Hematopoietic multipotent progenitor cell treated with erythropoietin and hydrocortisone succinate and interleukin-3 and kit ligand, for 4 days (in vitro differentiated cells): ENCODE measurements at regions not wholly inside any gene's neighbourhood (a gene's known extent, or its start where the extent isn't known, plus 50 kb on each side); places are given as distances from the start of the nearest gene placed in this dataset.
"Not testable (repeated sequence)": the region's sequence is repeated elsewhere in the genome, so short reads cannot be mapped to it uniquely, and the experiment has no call there.

Experiments used
- DNase-seq: peaks from one replicate; pipeline ENCODE4 v3.0.0-alpha.2; 2015

- DNase-seq, result no peak
These were observed 422.1 kb downstream of the RAB38 start for GRCh38 chr11:87753143-87753542.

DNA sequence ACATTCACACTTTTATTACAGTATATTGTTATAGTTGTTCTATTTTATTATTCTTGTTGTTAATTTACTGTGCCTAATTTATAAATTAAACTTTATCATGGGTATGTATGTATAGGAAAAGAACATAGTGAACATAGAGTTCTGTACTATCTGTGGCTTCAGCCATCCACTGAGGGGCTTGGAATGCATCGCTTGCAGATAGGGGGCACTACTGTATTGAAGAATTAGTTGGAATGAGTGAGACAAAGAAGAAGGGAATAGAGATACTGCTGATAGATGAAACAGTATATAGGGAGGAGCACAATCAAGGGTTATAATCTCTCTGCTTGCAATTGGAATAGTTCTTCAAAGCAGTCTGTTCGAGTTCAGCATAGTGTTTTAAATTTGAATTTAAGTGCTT lies 432.2 kb downstream of the RAB38 start:
- peak; percentile 20 for DNase-seq

DNA sequence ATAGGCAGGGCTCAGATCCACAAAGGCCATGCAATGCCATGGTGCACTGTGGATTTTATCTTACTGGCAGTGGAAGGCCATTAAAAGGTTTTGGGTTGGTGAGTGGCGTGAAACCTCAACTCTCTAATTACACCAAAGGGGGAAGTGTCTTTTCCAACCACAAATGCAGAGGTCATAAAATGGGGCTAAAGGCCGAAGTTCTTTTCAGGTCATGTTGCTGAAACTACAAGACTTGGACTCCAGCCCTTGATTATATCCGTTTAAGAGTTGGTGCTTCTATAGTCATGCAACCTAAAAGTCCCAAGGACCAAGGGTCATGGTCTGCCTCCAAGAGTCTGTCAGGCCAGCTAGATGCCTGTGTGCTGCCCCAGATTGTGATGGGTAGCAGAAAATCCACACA lies 434.3 kb downstream of the RAB38 start:
- DNase-seq, result no peak

- DNase-seq, result no peak
These were observed 434.8 kb downstream of the RAB38 start for GRCh38 chr11:87740451-87740850.

DNA sequence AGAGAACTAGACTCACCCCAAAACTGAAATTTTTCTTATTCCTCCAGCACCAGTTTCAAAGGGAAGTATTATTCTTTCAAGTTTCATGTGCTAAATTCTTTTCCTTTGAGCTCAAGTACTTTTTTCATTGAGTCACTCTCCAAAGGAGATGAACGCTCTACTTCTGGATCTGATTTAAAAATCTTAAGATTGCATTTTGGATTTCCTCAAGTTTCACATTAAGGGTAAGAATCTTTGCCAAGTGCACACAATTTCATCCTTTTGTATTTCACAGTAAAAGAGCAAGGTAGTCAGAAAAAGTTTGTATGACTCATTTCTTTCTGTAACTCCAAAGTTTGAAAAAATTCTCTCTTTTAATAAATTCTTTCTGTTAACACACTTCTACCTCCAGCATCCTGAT lies 435.5 kb downstream of the RAB38 start:
- DNase-seq, result no peak

DNA sequence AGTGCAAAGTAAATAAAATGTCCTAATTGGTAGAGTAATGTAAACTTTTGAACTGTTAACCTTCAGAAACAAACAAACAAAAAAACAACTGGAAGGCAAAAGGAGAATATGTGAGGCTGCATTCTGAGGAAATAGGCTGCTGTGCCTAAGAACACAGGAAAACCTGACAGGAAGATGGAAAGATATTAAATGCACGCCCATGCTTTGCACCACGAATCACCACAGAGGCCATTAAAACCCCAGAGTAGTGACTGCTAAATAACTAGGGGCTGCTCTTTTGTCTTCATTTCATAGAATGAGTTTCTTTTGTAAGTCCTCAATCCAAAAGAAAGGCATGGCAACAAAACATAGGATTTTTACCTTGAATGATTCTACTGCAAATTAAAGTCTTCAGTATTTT lies 436.0 kb downstream of the RAB38 start:
- DNase-seq, result peak; percentile 4

- DNase-seq, result no peak
These were observed 438.3 kb downstream of the RAB38 start for GRCh38 chr11:87736928-87737327.

DNA sequence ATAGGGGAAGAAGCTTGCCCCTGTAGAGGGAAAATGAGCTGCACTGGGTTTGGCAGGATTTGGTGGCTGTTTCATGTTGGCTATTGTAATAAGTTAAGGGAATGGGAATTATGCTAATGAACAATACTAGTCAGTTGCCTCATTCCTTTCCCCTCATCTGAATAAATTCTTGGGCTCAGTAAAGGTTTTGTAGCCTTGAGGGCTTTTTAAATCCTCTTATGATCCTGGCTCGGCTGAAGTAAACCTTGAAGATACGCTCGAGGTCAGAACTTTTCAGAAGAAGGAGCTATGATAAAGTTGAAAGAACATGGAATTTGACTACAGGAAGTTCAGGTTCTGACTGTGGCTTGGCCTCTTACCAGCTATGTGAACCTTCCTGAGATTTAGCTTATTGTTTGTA lies 448.7 kb downstream of the RAB38 start:
- no peak for DNase-seq

DNA sequence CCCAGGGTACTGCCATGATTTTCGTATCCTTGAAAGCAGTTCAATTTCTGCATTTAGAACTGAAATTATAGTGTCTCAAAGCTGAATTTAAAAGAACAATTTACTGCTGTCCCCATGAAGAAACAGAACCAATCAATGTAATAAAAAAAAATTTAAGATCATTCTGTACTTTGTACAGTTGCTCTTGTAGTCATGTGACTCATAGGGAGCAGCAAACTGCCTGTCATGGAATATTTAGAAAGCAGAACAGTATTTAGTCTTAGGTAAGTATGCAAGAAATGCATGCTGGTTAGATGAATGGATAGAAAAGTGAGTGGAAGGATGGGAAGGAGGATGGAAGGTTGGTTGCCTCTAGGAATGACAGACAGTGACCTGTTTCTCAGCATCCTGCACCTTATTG lies 450.9 kb downstream of the RAB38 start:
- no peak for DNase-seq

GRCh38 chr11:87722756-87723565 lies 452.3 kb downstream of the RAB38 start:
- DNase-seq, result peak; percentile 37

GRCh38 chr11:87719326-87720073 lies 455.7 kb downstream of the RAB38 start:
- no peak for DNase-seq

GRCh38 chr11:87712802-87713202 lies 462.4 kb downstream of the RAB38 start:
- no peak for DNase-seq

DNA sequence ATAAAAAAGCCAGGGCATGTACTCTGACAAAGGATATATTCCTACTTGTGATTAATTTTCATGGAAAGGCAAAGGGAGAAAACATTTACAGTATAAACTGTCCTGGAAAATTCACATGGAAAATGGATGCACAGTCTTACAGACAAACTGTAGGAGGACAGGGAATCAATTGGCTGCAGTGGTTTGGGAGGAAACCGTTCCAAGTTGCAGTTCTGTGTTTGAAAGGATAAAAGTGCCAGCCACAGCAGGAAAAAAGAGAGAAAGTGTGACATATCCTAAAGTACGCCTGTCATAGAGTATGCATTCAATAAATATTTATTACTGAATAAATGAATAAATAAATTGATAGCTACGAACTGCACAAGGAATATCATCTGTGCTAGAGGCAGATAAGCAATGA lies 462.9 kb downstream of the RAB38 start:
- no peak for DNase-seq

DNA sequence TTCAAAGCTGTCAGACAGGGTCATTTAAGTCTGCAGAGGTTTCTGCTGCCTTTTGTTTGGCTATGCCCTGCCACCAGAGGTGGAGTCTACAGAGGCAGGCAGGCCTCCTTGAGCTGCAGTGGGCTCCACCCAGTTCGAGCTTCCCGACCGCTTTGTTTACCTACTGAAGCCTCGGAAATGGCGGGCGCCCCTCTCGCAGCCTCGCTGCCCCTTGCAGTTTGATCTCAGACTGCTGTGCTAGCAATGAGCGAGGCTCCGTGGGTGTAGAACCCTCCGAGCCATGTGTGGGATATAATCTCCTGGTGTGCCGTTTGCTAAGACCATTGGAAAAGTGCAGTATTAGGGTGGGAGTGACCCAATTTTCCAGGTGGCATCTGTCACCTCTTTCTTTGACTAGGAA lies 471.7 kb downstream of the RAB38 start:
- DNase-seq, result not testable (repeated sequence)

DNA sequence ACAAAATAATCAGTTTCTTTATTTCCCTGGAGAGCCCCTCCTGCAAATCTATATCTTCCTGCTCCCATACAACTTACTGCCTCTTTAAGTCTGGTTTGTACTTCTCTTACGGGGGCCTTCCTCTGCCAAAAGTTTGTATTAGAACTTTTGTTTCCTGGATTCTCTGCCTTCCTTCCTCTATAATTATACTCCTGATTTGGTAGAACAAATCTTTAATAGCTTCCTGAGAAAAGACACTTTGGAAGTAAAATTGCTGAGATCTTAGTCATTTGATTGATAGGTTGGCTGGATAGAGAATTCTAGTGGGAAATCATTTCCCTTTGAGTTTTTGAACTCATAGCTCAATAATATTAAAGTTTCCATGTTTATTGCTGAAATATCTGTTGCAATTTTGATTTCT lies 499.2 kb downstream of the RAB38 start:
- no peak for DNase-seq

DNA sequence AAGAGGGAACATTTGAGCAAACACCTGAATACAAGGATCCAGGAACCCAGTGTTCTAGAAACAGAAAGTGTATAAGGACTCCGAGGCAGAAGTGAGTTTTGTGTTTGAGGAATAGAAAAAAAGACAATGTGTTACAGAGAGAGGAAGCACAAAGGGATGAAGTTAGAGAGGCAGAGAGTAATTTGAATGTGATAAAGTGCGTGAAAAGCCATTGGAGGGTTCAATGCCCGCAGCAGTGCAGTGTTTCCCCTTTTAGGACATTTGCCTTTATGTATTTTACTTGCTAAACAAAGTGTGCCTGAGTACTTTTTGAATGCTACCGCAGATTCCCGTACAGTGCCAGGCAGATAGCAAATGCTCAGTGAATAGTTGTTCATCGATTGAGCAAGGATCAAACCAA lies 508.5 kb downstream of the RAB38 start:
- no peak for DNase-seq

- no peak for DNase-seq
These were observed 513.0 kb downstream of the RAB38 start for GRCh38 chr11:87662287-87662686.

- no peak for DNase-seq
These were observed 514.1 kb downstream of the RAB38 start for GRCh38 chr11:87660926-87661660.

GRCh38 chr11:87659807-87660206 lies 515.4 kb downstream of the RAB38 start:
- DNase-seq, result no peak

DNA sequence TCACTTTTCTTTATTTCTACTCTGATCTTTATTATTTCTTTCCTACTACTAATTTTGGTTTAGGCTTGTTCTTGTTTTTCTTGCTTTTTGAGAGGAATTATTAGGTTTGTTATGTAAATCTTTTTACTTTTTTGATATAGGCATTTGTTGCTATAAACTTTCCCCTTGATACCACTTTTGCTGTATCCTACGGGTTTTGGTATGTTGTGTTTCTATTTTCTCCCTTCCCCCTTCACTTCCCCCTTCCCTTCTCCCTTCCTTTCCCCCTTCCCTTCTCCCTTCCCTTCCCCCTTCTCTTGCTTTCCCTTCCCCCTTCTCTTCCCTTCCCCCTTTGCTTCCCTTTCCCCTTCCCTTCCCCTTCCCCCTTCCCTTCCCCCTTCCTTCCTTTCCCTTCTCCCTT lies 529.6 kb downstream of the RAB38 start:
- DNase-seq, result no peak

DNA sequence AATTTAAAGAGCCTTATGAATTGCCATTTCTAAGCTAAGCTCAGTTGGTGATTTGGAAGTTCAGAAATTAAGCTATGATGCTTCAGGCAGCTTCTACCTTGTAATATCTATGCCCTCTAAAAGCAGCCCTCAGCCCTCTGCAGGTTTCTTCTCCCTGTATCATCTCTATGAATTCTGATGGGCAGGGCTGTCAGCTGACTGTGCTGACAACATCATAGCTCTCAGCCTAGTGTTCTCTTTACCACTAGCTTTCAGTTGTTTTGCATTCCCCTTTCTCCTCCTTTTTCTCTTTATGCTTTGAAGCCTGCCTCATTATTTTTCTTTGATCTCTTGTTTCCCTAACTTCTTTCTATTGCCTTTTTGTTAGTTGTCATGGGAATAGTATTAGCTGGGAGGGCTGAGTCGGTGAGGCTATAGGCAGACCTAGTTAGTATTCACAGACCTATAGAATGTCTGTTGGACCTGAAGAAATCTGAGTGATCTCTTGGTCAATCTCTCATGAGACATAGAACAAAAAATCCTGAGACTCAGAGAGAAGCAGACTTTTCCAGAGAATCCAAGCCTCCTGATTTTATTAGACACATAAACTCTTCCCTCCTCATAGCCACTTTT lies 535.4 kb downstream of the RAB38 start:
- no peak for DNase-seq

DNA sequence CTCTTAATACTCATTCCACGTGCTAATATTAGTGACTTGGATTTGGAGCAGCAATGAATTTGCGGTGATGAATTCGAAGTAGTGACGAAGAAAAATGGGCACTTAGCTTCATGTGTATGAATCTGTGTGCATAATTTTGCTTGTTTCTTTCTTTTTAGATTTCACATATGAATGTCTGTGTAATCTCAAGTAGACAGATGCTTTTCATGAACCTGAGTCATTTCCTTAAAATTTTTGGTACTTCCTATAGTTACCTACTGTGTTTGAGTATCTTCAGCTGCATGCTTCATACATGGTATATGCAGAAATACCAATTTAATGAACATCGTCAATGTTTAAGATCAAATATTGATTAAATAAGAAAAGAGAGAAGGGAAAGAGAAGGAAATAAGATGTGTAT lies 540.2 kb downstream of the RAB38 start:
- no peak for DNase-seq

- DNase-seq, result no peak
These were observed 540.9 kb downstream of the RAB38 start for GRCh38 chr11:87634331-87634730.
